ENCODE measurements at regions not wholly inside any gene's neighbourhood (a gene's known extent, or its start where the extent isn't known, plus 50 kb on each side); places are given as distances from the start of the nearest gene placed in this dataset.

DNA sequence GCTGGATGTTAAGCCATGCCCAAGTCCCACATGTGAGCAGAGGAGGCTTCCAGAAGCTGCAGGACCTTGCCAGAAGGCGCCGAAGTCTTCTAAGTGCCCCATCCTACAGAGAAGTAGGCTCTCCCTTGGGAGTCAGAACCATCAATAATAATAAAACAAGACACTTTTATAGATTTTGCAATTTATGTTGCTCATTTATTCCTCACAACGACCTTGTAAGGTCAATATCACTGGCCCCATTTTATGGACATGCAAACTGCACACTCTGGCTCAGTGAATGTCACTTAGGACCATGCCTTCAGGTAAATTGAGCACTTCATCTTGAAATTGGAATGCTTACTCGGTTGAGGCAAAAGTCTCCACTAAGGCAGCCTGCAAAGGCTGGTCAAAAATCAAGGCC lies 170.4 kb downstream of the BCOR start:
- H3K27me3 ChIP-seq (ENCODE audit: insufficient read depth, low read length) = no peaks in the 10 kb centered on the region
- H3K27ac ChIP-seq (ENCODE audit: low read depth, low read length) = no peak overlapping the region

DNA sequence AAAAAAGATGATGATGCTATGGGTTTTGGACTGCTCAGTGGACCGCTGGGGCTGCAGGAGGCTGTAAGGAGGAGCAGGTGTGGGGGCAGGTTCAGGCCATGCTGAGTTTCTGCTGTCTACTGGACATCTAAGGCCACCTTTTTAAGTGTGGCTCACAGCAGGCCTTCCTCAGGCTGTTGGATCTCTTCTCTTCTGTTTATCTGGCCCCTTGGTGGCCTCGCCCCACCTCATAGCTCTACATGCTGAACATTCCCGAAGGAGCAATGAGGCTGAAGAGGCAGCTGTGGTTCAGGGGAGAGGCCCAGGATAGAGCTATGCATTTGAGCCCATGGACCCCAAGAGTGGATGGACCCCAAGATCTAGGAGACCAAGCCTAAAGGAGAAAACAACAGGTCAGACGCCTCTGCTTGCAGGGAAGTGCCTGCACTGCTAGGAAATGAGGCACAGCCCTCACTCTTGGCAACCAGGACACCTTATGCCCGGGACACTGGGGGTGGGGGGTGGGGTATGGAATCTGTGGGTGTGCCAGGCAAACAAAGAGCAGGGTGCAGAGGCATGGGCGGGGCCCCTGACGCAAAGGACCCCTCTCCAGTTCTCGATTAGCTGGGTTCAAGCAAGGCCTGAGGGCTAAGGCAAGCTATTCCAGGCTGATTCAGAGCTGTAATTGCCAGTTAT lies 168.9 kb downstream of the BCOR start:
- no peak overlapping the region for H3K27ac ChIP-seq (ENCODE audit: low read depth, low read length)

More for the DNA sequence above, 170.4 kb downstream of the BCOR start:
- Histone ChIP-seq H3K4me1 (ENCODE audit: control insufficient read depth, insufficient read depth, low read length, unreplicated experiment) (no peaks in the 10 kb centered on the region), H2AFZ (ENCODE audit: low read length, unreplicated experiment) (no peak overlapping the region), H3K4me3 (ENCODE audit: low read depth, low read length) (no peak overlapping the region), H3K36me3 (ENCODE audit: insufficient read depth, low read length) (no peaks in the 10 kb centered on the region), H3K79me2 (ENCODE audit: control insufficient read depth, insufficient read depth, low read length, unreplicated experiment) (no peaks in the 10 kb centered on the region)

DNA sequence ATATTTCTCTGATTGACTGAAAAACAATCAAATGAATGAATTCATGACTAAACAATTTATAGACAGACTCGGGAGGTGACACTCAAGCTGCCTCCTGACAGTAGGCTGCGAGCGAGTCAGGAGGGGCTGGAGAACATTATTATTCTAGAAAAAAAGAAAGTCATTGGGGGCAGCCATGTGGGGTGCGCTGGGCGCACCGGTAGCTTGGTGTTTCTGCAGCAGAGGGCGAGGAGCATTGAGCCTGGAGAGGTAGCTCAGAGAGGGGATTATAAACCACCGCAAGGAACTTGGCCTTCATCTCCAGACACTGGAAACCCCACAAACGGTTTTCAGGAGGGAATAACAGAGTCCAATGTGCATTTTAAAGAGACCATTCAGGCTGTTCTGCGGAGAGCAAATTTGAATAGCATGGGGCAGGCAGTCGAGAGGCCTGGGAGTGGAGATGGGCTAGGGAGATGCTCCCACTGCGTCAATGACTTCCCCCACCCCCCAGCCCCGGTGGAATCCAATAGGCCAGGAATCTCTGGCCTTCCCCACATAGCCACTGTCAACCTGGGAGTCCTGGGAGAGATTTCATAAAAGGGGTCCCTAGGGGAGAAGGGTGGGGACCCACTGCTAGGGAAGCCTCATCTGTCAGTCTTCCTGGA lies 168.3 kb downstream of the BCOR start:
- Histone ChIP-seq H2AFZ (ENCODE audit: low read length, unreplicated experiment) (no peak overlapping the region), H3K27me3 (ENCODE audit: insufficient read depth, low read length) (no peaks in the 10 kb centered on the region), H3K36me3 (ENCODE audit: insufficient read depth, low read length) (no peaks in the 10 kb centered on the region), H3K4me3 (ENCODE audit: low read depth, low read length) (no peak overlapping the region), H3K79me2 (ENCODE audit: control insufficient read depth, insufficient read depth, low read length, unreplicated experiment) (no peaks in the 10 kb centered on the region), H3K4me1 (ENCODE audit: control insufficient read depth, insufficient read depth, low read length, unreplicated experiment) (no peaks in the 10 kb centered on the region), H3K27ac (ENCODE audit: low read depth, low read length) (no peak overlapping the region)

More for the DNA sequence above, 168.9 kb downstream of the BCOR start:
- no peak overlapping the region for H2AFZ ChIP-seq (ENCODE audit: low read length, unreplicated experiment)
- no peak overlapping the region for H3K4me3 ChIP-seq (ENCODE audit: low read depth, low read length)
- no peaks in the 10 kb centered on the region for H3K4me1 ChIP-seq (ENCODE audit: control insufficient read depth, insufficient read depth, low read length, unreplicated experiment)
- H3K36me3 ChIP-seq (ENCODE audit: insufficient read depth, low read length) = no peaks in the 10 kb centered on the region
- no peaks in the 10 kb centered on the region for H3K79me2 ChIP-seq (ENCODE audit: control insufficient read depth, insufficient read depth, low read length, unreplicated experiment)
- H3K27me3 ChIP-seq (ENCODE audit: insufficient read depth, low read length) = no peaks in the 10 kb centered on the region

DNA sequence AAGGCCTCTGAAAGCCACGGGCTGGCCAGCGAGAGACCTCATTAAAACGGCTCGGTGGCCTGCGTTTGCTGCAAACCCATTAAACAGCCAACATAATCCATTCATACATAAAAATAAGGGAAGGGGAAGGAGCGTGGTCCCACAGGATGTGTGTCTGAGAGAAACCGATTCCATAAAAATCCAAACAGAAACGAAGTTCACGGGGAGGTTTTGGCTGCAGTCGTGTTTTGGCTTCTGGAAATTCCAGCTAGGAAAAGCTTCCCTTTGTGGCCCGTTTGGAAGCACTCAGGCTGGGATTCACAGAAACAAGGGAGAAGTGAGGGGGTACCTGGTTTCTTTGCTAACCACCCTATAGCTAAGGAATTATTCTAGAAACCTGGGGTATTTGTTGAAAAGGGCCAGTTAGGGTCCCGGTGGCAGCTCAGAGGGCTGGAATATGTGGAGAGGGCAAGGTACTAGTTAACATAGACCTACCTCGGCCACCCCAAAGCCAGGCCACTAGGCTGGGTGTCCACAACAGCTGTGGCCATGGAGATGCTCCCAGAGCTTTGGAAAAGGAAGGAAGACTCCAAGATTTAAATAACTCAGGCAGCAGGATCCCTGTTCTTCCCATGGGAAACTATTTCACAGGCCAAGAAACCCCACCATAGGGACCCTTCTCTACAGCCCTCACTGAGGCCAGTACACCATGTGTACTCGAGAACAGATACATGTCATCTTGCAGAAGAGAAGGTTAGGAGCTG lies 166.8 kb downstream of the BCOR start:
- no peak overlapping the region for H2AFZ ChIP-seq (ENCODE audit: low read length, unreplicated experiment)
- no peak overlapping the region for H3K27ac ChIP-seq (ENCODE audit: low read depth, low read length)
- no peaks in the 10 kb centered on the region for H3K4me1 ChIP-seq (ENCODE audit: control insufficient read depth, insufficient read depth, low read length, unreplicated experiment)
- H3K4me3 ChIP-seq (ENCODE audit: low read depth, low read length) = no peak overlapping the region
- no peaks in the 10 kb centered on the region for H3K27me3 ChIP-seq (ENCODE audit: insufficient read depth, low read length)
- no peaks in the 10 kb centered on the region for H3K79me2 ChIP-seq (ENCODE audit: control insufficient read depth, insufficient read depth, low read length, unreplicated experiment)
- no peaks in the 10 kb centered on the region for H3K36me3 ChIP-seq (ENCODE audit: insufficient read depth, low read length)

DNA sequence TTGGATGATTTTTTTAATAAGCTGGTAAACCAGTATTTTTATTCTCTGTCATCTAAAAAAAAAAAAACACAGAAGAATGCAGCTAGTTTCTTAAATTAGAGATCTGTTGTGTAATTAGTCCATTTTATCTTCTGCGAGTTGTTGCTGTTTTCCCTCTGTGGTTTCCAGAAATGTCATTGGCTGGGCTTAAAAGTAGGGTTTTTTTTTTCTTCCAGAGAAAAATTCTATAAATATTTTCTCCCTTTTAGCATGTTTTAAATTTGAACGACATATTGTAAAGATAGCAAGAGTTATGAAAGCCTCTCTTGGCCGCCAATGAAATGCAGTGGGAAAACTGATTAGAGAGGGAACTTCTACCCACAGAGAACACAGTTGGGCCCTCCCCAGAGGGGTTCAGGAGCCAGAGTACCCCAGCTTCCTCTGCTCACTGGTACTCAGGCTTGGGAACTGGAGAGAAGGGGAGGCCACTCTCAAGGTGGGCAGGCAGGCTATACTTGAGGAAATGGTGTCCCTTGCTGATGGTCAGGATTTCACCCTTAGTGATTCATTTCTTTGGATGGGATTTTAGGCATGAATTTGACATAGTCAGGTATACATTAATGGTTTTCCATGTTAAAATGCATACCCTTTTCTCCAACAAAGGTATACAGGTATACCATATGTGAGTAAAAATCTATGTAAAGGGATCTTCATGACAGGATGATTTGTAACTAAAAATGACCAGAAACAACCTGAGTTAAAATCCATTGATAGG lies 166.1 kb downstream of the BCOR start:
- H3K4me3 ChIP-seq (ENCODE audit: low read depth, low read length) = no peak overlapping the region
- H3K27me3 ChIP-seq (ENCODE audit: insufficient read depth, low read length) = no peaks in the 10 kb centered on the region
- no peaks in the 10 kb centered on the region for H3K79me2 ChIP-seq (ENCODE audit: control insufficient read depth, insufficient read depth, low read length, unreplicated experiment)
- H3K4me1 ChIP-seq (ENCODE audit: control insufficient read depth, insufficient read depth, low read length, unreplicated experiment) = no peaks in the 10 kb centered on the region
- H3K36me3 ChIP-seq (ENCODE audit: insufficient read depth, low read length) = no peaks in the 10 kb centered on the region
- H2AFZ ChIP-seq (ENCODE audit: low read length, unreplicated experiment) = no peak overlapping the region
- no peak overlapping the region for H3K27ac ChIP-seq (ENCODE audit: low read depth, low read length)

DNA sequence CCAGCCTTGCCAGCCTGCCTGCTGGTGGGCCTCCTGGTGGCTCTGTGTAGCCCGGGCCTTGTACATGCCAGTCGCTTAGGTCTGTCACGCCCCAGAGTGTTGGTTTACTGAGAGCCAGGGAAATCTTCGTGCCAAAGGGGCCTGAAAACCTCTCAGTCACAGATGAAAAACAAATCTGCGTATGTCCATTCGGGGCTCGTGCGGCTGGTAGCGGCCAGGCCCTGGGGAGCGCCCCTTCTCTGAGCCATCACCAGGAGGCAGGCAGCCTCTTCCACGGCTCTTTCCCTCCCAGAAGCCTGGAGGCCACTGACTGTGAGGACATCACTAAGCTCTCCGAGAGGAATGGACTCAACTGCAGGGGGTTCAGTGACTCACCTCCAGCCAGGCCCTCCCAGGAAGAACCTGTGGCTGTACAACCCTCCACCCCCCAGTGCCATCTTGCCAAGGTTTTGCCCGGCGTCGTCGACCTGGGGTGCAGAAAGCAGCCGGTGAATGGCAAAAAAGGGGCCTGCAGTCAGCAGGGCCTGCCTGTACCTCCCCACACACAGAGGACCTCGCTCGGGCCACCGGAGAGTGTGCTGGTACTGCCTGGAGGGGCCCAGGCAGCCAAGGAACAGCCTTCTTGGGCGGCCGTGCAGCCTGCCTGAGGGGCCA lies 162.2 kb downstream of the BCOR start:
- Histone ChIP-seq H2AFZ (ENCODE audit: low read length, unreplicated experiment) (no peak overlapping the region), H3K27me3 (ENCODE audit: insufficient read depth, low read length) (no peaks in the 10 kb centered on the region), H3K79me2 (ENCODE audit: control insufficient read depth, insufficient read depth, low read length, unreplicated experiment) (no peaks in the 10 kb centered on the region), H3K4me1 (ENCODE audit: control insufficient read depth, insufficient read depth, low read length, unreplicated experiment) (no peaks in the 10 kb centered on the region), H3K36me3 (ENCODE audit: insufficient read depth, low read length) (no peaks in the 10 kb centered on the region), H3K4me3 (ENCODE audit: low read depth, low read length) (no peak overlapping the region), H3K27ac (ENCODE audit: low read depth, low read length) (no peak overlapping the region)

DNA sequence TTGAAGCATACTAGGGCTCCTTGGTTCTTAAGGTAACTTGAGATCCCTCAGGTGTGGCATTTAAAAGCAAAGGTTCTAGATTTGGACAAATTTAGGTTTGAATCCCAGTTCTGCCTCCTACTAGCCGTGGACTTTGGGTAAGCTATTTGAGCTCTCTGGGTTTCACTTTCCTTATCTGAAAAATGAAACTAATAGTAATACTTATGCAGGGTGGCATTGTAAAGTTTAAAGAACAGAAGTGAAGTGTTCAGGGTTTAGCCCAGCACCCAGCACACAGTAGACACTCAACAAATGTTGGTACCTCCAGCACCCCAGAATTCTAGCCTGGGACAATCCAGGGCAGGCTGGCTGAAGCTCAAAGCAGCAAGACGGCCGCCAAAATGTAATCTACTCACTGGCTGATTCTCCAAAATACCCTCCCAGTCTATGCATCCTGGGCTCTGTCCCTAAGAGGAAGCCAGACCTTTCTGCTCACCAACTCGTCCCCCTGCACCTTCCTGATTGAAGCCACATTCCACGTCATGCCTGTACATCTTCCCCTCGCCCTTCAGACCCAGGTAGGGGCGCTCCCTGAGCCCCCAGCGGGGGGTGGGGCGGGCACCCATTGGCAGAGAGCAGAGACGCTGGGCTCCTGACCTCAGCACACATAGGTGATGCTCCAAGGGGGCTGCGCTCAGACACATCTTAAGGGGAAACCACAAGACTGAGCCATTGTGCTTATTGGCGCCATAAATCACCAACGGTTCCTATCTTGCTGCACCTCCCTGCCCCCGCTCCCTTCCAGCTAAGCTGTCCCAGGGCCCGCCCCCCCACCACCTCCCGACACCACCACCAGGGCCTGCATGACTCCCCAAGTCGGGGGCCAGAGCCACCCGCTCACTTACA lies 160.6 kb downstream of the BCOR start:
- H3K4me3 ChIP-seq (ENCODE audit: low read depth, low read length) = no peak overlapping the region
- H2AFZ ChIP-seq (ENCODE audit: low read length, unreplicated experiment) = no peak overlapping the region
- H3K4me1 ChIP-seq (ENCODE audit: control insufficient read depth, insufficient read depth, low read length, unreplicated experiment) = no peaks in the 10 kb centered on the region

DNA sequence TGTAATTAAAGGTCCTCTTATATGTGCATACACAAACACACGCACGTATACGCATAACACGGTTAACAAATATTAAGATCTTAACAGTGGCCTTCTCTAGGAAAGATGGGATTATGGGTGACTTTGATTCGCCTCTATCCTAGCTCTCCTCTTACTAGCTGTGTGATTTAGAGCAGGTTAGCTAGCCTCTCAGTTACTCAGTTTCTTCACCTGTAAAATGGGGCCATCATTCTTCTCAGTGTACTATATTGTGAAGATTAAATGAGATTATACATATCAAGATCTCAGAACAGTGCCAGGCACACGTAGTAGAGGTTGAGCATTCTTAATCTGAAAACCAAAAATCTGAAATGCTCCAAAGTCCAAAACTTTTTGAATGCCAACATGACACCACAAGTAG lies 159.3 kb downstream of the BCOR start:
- no peaks in the 10 kb centered on the region for H3K4me1 ChIP-seq (ENCODE audit: control insufficient read depth, insufficient read depth, low read length, unreplicated experiment)
- H3K4me3 ChIP-seq (ENCODE audit: low read depth, low read length) = no peak overlapping the region
- H3K79me2 ChIP-seq (ENCODE audit: control insufficient read depth, insufficient read depth, low read length, unreplicated experiment) = no peaks in the 10 kb centered on the region
- no peaks in the 10 kb centered on the region for H3K36me3 ChIP-seq (ENCODE audit: insufficient read depth, low read length)
- H3K27ac ChIP-seq (ENCODE audit: low read depth, low read length) = no peak overlapping the region
- no peaks in the 10 kb centered on the region for H3K27me3 ChIP-seq (ENCODE audit: insufficient read depth, low read length)
- H2AFZ ChIP-seq (ENCODE audit: low read length, unreplicated experiment) = no peak overlapping the region

More for the DNA sequence above, 160.6 kb downstream of the BCOR start:
- Histone ChIP-seq H3K36me3 (ENCODE audit: insufficient read depth, low read length) (no peaks in the 10 kb centered on the region), H3K27me3 (ENCODE audit: insufficient read depth, low read length) (no peaks in the 10 kb centered on the region), H3K79me2 (ENCODE audit: control insufficient read depth, insufficient read depth, low read length, unreplicated experiment) (no peaks in the 10 kb centered on the region), H3K27ac (ENCODE audit: low read depth, low read length) (no peak overlapping the region)

DNA sequence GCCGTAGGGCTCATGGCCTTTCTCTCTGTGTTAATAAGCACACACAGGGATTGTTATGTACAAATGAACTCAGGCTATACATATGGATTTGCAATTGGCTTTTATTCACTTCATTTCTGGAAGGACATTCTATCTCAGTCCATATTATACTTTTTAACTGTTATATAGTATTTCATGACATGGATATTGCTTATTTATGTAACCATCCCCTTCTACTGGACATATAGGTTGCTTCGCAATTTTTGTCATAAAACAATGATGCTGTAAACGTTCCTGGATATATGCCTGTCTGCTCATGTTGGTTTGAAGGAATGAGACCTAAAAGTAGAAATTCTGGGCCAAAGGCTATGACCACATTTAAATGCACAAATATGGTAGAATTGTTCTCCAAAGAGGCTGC lies 158.1 kb downstream of the BCOR start:
- no peaks in the 10 kb centered on the region for H3K36me3 ChIP-seq (ENCODE audit: insufficient read depth, low read length)
- H3K27ac ChIP-seq (ENCODE audit: low read depth, low read length) = no peak overlapping the region
- no peak overlapping the region for H2AFZ ChIP-seq (ENCODE audit: low read length, unreplicated experiment)
- no peak overlapping the region for H3K4me3 ChIP-seq (ENCODE audit: low read depth, low read length)
- no peaks in the 10 kb centered on the region for H3K4me1 ChIP-seq (ENCODE audit: control insufficient read depth, insufficient read depth, low read length, unreplicated experiment)
- no peaks in the 10 kb centered on the region for H3K79me2 ChIP-seq (ENCODE audit: control insufficient read depth, insufficient read depth, low read length, unreplicated experiment)
- H3K27me3 ChIP-seq (ENCODE audit: insufficient read depth, low read length) = no peaks in the 10 kb centered on the region
